ENCODE measurements at regions not wholly inside any gene's neighbourhood (a gene's known extent, or its start where the extent isn't known, plus 50 kb on each side); places are given as distances from the start of the nearest gene placed in this dataset.

DNA sequence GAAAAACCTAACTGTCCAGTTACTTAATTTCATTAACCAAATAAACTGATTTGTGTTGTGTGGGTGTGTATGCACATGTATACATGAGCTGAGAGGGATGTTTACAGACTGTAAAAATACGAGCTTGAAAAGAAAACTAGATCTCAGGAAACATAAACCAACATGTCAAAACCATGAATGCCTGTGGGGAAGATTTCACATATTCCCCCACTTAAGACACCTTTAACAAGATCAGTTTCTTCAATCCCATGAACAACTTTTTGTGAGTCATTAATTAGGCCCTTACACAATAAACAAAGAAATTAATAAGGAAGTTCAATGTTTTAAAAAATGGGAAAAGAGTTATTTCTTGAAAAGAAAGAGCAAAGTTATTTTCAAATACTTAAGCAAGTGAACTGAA is 170.8 kb downstream of the ZNF674 start:
- no peaks in the 10 kb centered on the region for H3K9me3 ChIP-seq (ENCODE audit: control insufficient read depth, insufficient read depth, low read length)
- ChIA-PET POLR2A (no interaction called here), CTCF (interaction anchor here (1.3 kb wide), 1 partner anchor 550 kb away, joined by 4 read pairs; no protein-coding TSS in a partner anchor)
- H3K27ac ChIP-seq (ENCODE audit: low read depth, low read length): no peak overlapping the region
- no peak for TF ChIP-seq CTCF (IDR thresholded peaks at IDR 0.05; ENCODE audit: low read depth, low read length)
- no peak overlapping the region for H3K4me3 ChIP-seq (ENCODE audit: low read depth, low read length)
- no peaks in the 10 kb centered on the region for H3K27me3 ChIP-seq (ENCODE audit: control insufficient read depth, insufficient read depth, low read length)
- no peak for DNase-seq (ENCODE audit: low read depth, low spot score)

DNA sequence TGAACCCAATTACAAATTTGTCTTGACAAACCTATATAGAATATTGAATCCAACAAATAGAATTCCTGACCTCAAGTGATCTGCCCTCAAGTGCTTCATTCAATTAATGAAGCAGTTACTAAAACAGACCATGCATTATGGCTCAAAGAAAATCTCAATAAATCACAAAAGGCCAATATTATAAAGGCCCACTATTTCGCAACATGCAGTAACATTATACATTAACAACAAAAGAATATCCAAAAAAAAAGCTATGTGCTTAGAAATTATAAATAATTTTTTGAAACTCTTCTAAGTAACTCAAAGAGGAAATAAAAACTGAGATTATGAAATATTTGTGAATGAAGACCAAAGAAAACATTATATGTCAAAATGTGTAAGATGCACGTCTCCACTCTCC is 177.7 kb downstream of the ZNF674 start:
- Histone ChIP-seq H3K4me3 (ENCODE audit: low read depth, low read length) (no peak overlapping the region), H3K27ac (ENCODE audit: low read depth, low read length) (no peak overlapping the region), H3K9me3 (ENCODE audit: control insufficient read depth, insufficient read depth, low read length) (no peaks in the 10 kb centered on the region), H3K27me3 (ENCODE audit: control insufficient read depth, insufficient read depth, low read length) (no peaks in the 10 kb centered on the region)
- ChIA-PET CTCF (no interaction called here), POLR2A (no interaction called here)
- no peak for TF ChIP-seq CTCF (IDR thresholded peaks at IDR 0.05; ENCODE audit: low read depth, low read length)
- no peak for DNase-seq (ENCODE audit: low read depth, low spot score)

- ChIA-PET CTCF (no interaction called here), POLR2A (no interaction called here)
These were observed 178.6 kb downstream of the ZNF674 start for GRCh38 chrX:46366381-46367207.

GRCh38 chrX:46354481-46354880 is 190.7 kb downstream of the ZNF674 start:
- H3K4me3 ChIP-seq (ENCODE audit: low read depth, low read length): no peak overlapping the region
- CTCF ChIA-PET: no interaction called here
- no peaks in the 10 kb centered on the region for H3K9me3 ChIP-seq (ENCODE audit: control insufficient read depth, insufficient read depth, low read length)
- H3K27me3 ChIP-seq (ENCODE audit: control insufficient read depth, insufficient read depth, low read length): no peaks in the 10 kb centered on the region
- no peak overlapping the region for H3K27ac ChIP-seq (ENCODE audit: low read depth, low read length)
- no peak for TF ChIP-seq CTCF (IDR thresholded peaks at IDR 0.05; ENCODE audit: low read depth, low read length)
- no peak for DNase-seq (ENCODE audit: low read depth, low spot score)
- POLR2A ChIA-PET: no interaction called here

More at GRCh38 chrX:46366381-46367207, 178.6 kb downstream of the ZNF674 start:
- Histone ChIP-seq H3K27ac (ENCODE audit: low read depth, low read length) (no peak overlapping the region), H3K9me3 (ENCODE audit: control insufficient read depth, insufficient read depth, low read length) (no peaks in the 10 kb centered on the region), H3K27me3 (ENCODE audit: control insufficient read depth, insufficient read depth, low read length) (no peaks in the 10 kb centered on the region), H3K4me3 (ENCODE audit: low read depth, low read length) (no peak overlapping the region)
- TF ChIP-seq CTCF (IDR thresholded peaks at IDR 0.05; ENCODE audit: low read depth, low read length): no peak
- no peak for DNase-seq (ENCODE audit: low read depth, low spot score)

- ChIA-PET POLR2A (no interaction called here), CTCF (no interaction called here)
- Histone ChIP-seq H3K27ac (ENCODE audit: low read depth, low read length) (no peak overlapping the region), H3K4me3 (ENCODE audit: low read depth, low read length) (no peak overlapping the region), H3K27me3 (ENCODE audit: control insufficient read depth, insufficient read depth, low read length) (peaks cover 3% of the 10 kb centered on the region), H3K9me3 (ENCODE audit: control insufficient read depth, insufficient read depth, low read length) (no peaks in the 10 kb centered on the region)
- TF ChIP-seq CTCF (IDR thresholded peaks at IDR 0.05; ENCODE audit: low read depth, low read length): no peak
- no peak for DNase-seq (ENCODE audit: low read depth, low spot score)
These were observed 203.4 kb downstream of the ZNF674 start for GRCh38 chrX:46341767-46342322.

Data from AG04450 (cell line).